Fibroblast of lung (primary cell): ENCODE measurements at regions not wholly inside any gene's neighbourhood (a gene's known extent, or its start where the extent isn't known, plus 50 kb on each side); places are given as distances from the start of the nearest gene placed in this dataset.
A peak's percentile ranks its signal among the peaks of the same experiment; 100 is the strongest.
"Not testable (repeated sequence)": the region's sequence is repeated elsewhere in the genome, so short reads cannot be mapped to it uniquely, and the experiment has no call there.

Source experiments
- DNase-seq, 2 donors: peaks; one replicate each; pipeline versions ENCODE4 v3.0.0 to v3.0.0-alpha.2; 2010; ENCODE audit warnings: low read depth in 2 of 2
- H2AFZ ChIP-seq: 2 replicates; pipeline ENCODE4 v1.5.1; 2012; ENCODE audit warnings: low read length, control low read depth, inconsistent platforms
- H3K27ac ChIP-seq: 2 replicates; pipeline ENCODE4 v1.5.1; 2011; ENCODE audit warnings: low read length, control low read depth; ENCODE audit not compliant: insufficient read depth
- H3K27me3 ChIP-seq: 2 replicates; pipeline ENCODE4 v1.5.1; 2011; ENCODE audit warnings: mild to moderate bottlenecking, low read length; ENCODE audit not compliant: control insufficient read depth, insufficient read depth
- H3K36me3 ChIP-seq: 2 replicates; pipeline ENCODE4 v1.5.1; 2011; ENCODE audit warnings: low read length; ENCODE audit not compliant: control insufficient read depth, insufficient read depth
- H3K4me1 ChIP-seq: 2 replicates; pipeline ENCODE4 v1.5.1; 2011; ENCODE audit warnings: low read length; ENCODE audit not compliant: control insufficient read depth, insufficient read depth; ENCODE audit errors: extremely low read depth
- H3K4me2 ChIP-seq: 2 replicates; pipeline ENCODE4 v1.5.1; 2011; ENCODE audit warnings: low read length, control low read depth; ENCODE audit not compliant: insufficient read depth; ENCODE audit errors: extremely low read depth
- H3K4me3 ChIP-seq, 4 experiments: fragments of 200-600 bp in 1 of 4; sonication (generic) in 1 of 4; replicated peaks in 1 of 4; 2 replicates each; pipeline ENCODE4 v1.5.1; 2011 to 2016; ENCODE audit warnings: low read length in 4 of 4, low read depth in 3 of 4, mild to moderate bottlenecking in 3 of 4, control low read depth in 2 of 4, inconsistent platforms in 1 of 4, mixed read lengths in 1 of 4; ENCODE audit not compliant: insufficient read depth in 1 of 4; ENCODE audit errors: control extremely low read depth in 1 of 4
- H3K79me2 ChIP-seq: 2 replicates; pipeline ENCODE4 v1.5.1; 2012; ENCODE audit warnings: mild to moderate bottlenecking, low read length, inconsistent platforms; ENCODE audit not compliant: control insufficient read depth, insufficient read depth
- H3K9ac ChIP-seq: 2 replicates; pipeline ENCODE4 v1.5.1; 2011; ENCODE audit warnings: mild to moderate bottlenecking, low read length, control low read depth; ENCODE audit not compliant: insufficient read depth
- H3K9me3 ChIP-seq: 2 replicates; pipeline ENCODE4 v1.5.1; 2012; ENCODE audit warnings: low read depth, low read length; ENCODE audit not compliant: control insufficient read depth, insufficient read depth
- H4K20me1 ChIP-seq: 2 replicates; pipeline ENCODE4 v1.5.1; 2011; ENCODE audit warnings: low read length; ENCODE audit not compliant: control insufficient read depth, insufficient read depth; ENCODE audit errors: extremely low read depth
- CTCF ChIP-seq, 2 donors: IDR thresholded peaks in 1 of 2; conservative IDR thresholded peaks in 1 of 2; 1 replicate in 1 of 2; 2 replicates in 1 of 2; pipeline ENCODE4 v1.5.1; 2011 to 2012; ENCODE audit warnings: low read length in 2 of 2, control low read depth in 1 of 2, inconsistent platforms in 1 of 2, low read depth in 1 of 2, mild to moderate bottlenecking in 1 of 2
- EZH2 ChIP-seq: IDR thresholded peaks from 2 replicates; pipeline ENCODE4 v1.5.1; 2012; ENCODE audit warnings: low read length, control low read depth, mild to moderate bottlenecking; ENCODE audit errors: missing control alignments

- H3K27me3 ChIP-seq = no peaks in the 10 kb centered on the region
- no peak overlapping the region for H2AFZ ChIP-seq
- no peak overlapping the region for H3K9ac ChIP-seq
- peak; percentile 79 to 94 for DNase-seq
- no peaks in the 10 kb centered on the region for H3K79me2 ChIP-seq
- no peak for TF ChIP-seq CTCF (conservative IDR thresholded peaks at IDR 0.05 in 1 of 2, IDR thresholded peaks at IDR 0.05 in 1 of 2; ENCODE audit: low read depth in 1 of 2, low read length in 2 of 2)
- TF ChIP-seq EZH2 = no peak
- no peaks in the 10 kb centered on the region for H3K4me1 ChIP-seq
- H3K27ac ChIP-seq = no peak overlapping the region
- H3K36me3 ChIP-seq = no peaks in the 10 kb centered on the region
- H3K4me3 ChIP-seq = no peak overlapping the region
- no peaks in the 10 kb centered on the region for H4K20me1 ChIP-seq
- no peak overlapping the region for H3K4me2 ChIP-seq
- no peaks in the 10 kb centered on the region for H3K9me3 ChIP-seq
Observed at GRCh38 chr4:56134266-56134665, 185.5 kb downstream of the CEP135 start.

DNA sequence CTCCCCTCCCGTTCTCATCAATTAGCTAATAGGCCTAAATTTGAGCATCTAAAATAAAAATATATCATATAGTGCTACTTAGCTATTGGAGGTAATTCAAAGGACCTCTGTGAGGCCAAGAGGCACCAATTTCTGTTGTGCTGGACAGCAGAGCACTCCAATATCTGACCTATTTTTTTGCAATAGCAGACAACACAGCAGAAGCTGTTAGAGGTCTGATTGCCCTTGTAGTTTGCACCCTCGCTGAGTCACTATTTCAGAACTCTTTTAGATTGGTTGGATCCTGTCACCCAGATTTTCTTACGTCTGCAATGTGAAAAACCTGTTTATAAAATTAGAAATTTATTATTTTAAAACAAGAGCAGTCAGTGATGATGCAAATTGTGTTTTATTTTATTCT, 184.1 kb downstream of the CEP135 start:
- H3K27me3 ChIP-seq = no peaks in the 10 kb centered on the region
- no peak overlapping the region for H3K27ac ChIP-seq
- H3K36me3 ChIP-seq = no peaks in the 10 kb centered on the region
- TF ChIP-seq EZH2 = no peak
- TF ChIP-seq CTCF (conservative IDR thresholded peaks at IDR 0.05 in 1 of 2, IDR thresholded peaks at IDR 0.05 in 1 of 2; ENCODE audit: low read depth in 1 of 2, low read length in 2 of 2) = no peak
- peak in 1 of 2 donors; percentile 32 for DNase-seq
- no peaks in the 10 kb centered on the region for H3K4me1 ChIP-seq
- H4K20me1 ChIP-seq = no peaks in the 10 kb centered on the region
- no peaks in the 10 kb centered on the region for H3K9me3 ChIP-seq
- H3K4me2 ChIP-seq = no peak overlapping the region
- no peak overlapping the region for H2AFZ ChIP-seq
- H3K4me3 ChIP-seq = no peak overlapping the region
- H3K9ac ChIP-seq = no peak overlapping the region
- H3K79me2 ChIP-seq = no peaks in the 10 kb centered on the region

GRCh38 chr4:56132188-56132587, 183.4 kb downstream of the CEP135 start:
- H4K20me1 ChIP-seq, H3K27ac ChIP-seq, H3K4me3 ChIP-seq, H3K79me2 ChIP-seq, H3K4me1 ChIP-seq, H3K36me3 ChIP-seq, H3K4me2 ChIP-seq, H3K27me3 ChIP-seq, DNase-seq, H3K9ac ChIP-seq, H3K9me3 ChIP-seq, H2AFZ ChIP-seq: not testable (repeated sequence)
